Lower leg skin (tissue), 4 donors: ENCODE measurements at regions not wholly inside any gene's neighbourhood (a gene's known extent, or its start where the extent isn't known, plus 50 kb on each side); places are given as distances from the start of the nearest gene placed in this dataset.

Source experiments
- DNase-seq, 2 donors: peaks; one replicate each; pipeline ENCODE4 v3.0.0-alpha.2; 2019; ENCODE audit warnings: low spot score in 2 of 2
- H3K4me3 ChIP-seq: fragments of 200-600 bp; sonication (generic); 2 replicates; pipeline ENCODE4 v1.5.1; 2017; ENCODE audit warnings: mild to moderate bottlenecking, low read depth; ENCODE audit not compliant: poor library complexity, severe bottlenecking
- CTCF ChIP-seq, 3 donors: fragments of 450-650 bp; IDR thresholded peaks; one replicate each; pipeline ENCODE4 v1.5.1; 2016; ENCODE audit warnings: antibody characterized with exemption in 3 of 3, mild to moderate bottlenecking in 3 of 3, moderate library complexity in 2 of 3
- POLR2A ChIP-seq, 2 donors: fragments of 450-650 bp; IDR thresholded peaks; one replicate each; pipeline ENCODE4 v1.6.1; 2016 to 2017; ENCODE audit warnings: antibody characterized with exemption in 2 of 2, mild to moderate bottlenecking in 1 of 2, moderate library complexity in 1 of 2
- WGBS, 2 donors: methylation state at CpG; one replicate each; pipeline ENCODE4 v1.1.5; 2018; 5-methylcytosine and 5-hydroxymethylcytosine counted together
- intact Hi-C: fragments of 100-400 bp; cut with DNase I; formaldehyde crosslinking; loops from one replicate; pipeline ENCODE4 v1.15.0; 2023; ENCODE audit warnings: low total_unique reads

- 85 to 87% methylated on average over 6 of the region's 6 CpGs for WGBS, 2 donors
- H3K4me3 ChIP-seq: no peak overlapping the region
- TF ChIP-seq CTCF (IDR thresholded peaks at IDR 0.05): no peak
- TF ChIP-seq POLR2A (IDR thresholded peaks at IDR 0.05): no peak
- no peak for DNase-seq
- intact Hi-C loops: no loop called here
Observed at GRCh38 chr6:14453712-14454472, 336.3 kb downstream of the CD83 start.

DNA sequence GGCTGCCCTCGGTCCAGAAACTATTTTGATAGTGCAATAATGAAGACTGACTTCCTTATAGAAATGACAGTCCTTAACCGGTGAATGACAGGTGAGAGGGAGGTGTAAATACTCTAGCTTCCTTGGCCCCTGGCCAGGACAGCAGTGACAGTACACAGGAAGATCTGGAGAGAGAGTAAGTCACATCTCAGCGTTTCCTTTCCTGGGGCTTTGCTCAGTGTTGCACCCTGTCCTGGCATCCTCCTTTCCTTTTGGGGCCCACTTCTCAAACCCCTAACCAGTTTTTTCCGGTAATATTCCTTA lies 336.9 kb downstream of the CD83 start:
- no peak overlapping the region for H3K4me3 ChIP-seq
- intact Hi-C loops: no loop called here
- DNase-seq: no peak
- TF ChIP-seq CTCF (IDR thresholded peaks at IDR 0.05) (no peak), POLR2A (IDR thresholded peaks at IDR 0.05) (no peak)
- WGBS, 2 donors: 72 to 75% methylated on average over 4 of the region's 4 CpGs

DNA sequence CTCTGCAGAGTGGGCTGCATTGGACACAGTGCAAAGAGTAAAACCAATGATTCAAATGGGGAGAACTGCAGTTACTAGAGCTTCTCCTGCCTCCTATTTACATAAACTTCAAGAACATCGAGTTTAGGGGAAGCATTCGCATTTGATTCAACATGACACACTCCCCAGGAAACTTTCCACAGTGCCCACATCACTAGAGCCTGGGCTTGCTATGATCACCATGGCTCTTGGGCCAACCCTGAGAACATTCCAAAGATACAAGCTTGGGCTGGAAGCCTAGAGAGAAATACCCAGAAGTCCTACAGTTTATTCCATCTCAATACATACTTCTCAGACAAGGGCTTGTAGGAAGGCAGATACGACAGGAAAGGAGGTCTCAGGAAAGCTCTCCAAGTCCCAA lies 337.9 kb downstream of the CD83 start:
- DNase-seq: no peak
- TF ChIP-seq POLR2A (IDR thresholded peaks at IDR 0.05) (no peak), CTCF (IDR thresholded peaks at IDR 0.05) (no peak)
- no peak overlapping the region for H3K4me3 ChIP-seq
- intact Hi-C loops: no loop called here
- WGBS, 2 donors: 63 to 71% methylated on average over 3 of the region's 3 CpGs

- intact Hi-C loops: no loop called here
- DNase-seq: no peak
- WGBS, 2 donors: 83 to 86% methylated on average over 8 of the region's 8 CpGs
Observed at GRCh38 chr6:14455876-14456648, 338.5 kb downstream of the CD83 start.

DNA sequence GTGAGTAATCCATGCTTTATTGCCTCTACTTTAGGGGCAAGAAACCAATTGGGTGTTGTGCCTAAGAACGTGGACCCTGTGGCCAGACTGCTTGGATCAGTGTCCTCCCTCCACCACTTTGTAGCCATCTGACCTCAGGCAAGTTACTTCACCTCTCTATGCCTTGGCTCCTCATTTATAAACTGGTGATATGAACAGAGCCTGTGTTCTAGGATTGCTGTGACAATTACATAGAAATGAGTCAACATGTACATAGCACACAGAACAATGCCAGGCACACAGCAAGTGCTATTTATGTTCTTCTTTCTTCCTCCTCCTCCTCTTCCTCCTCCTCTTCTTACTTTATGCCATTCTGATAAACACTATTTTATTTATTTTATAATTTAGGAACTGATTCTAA lies 339.4 kb downstream of the CD83 start:
- 83 to 85% methylated on average over 1 of the region's 1 CpG for WGBS, 2 donors
- no peak overlapping the region for H3K4me3 ChIP-seq
- intact Hi-C loops: no loop called here
- TF ChIP-seq CTCF (IDR thresholded peaks at IDR 0.05): no peak
- TF ChIP-seq POLR2A (IDR thresholded peaks at IDR 0.05): no peak
- DNase-seq: no peak

More at GRCh38 chr6:14455876-14456648, 338.5 kb downstream of the CD83 start:
- TF ChIP-seq POLR2A (IDR thresholded peaks at IDR 0.05): no peak
- H3K4me3 ChIP-seq: no peak overlapping the region

GRCh38 chr6:14458669-14459266 lies 341.2 kb downstream of the CD83 start:
- H3K4me3 ChIP-seq: no peak overlapping the region
- no peak for DNase-seq
- intact Hi-C loops: no loop called here
- 49 to 74% methylated on average over 5 of the region's 5 CpGs for WGBS, 2 donors
- TF ChIP-seq POLR2A (IDR thresholded peaks at IDR 0.05): no peak
